Activated T-helper 1 cell treated with anti-CD3 and anti-CD28 coated beads, Interleukin-2, amount 50 U/mL, for 16 hours (primary cell): ENCODE measurements at regions not wholly inside any gene's neighbourhood (a gene's known extent, or its start where the extent isn't known, plus 50 kb on each side); places are given as distances from the start of the nearest gene placed in this dataset.
"Not testable (repeated sequence)": the region's sequence is repeated elsewhere in the genome, so short reads cannot be mapped to it uniquely, and the experiment has no call there.

ENCODE experiments used
- DNase-seq, 2 donors: peaks; one replicate each; pipeline ENCODE4 v3.0.0-alpha.2; 2020; ENCODE audit warnings: low read depth in 1 of 2, low spot score in 1 of 2

GRCh38 chr6:6748001-6748400, 159.5 kb downstream of the LY86 start:
- DNase-seq: no peak

DNA sequence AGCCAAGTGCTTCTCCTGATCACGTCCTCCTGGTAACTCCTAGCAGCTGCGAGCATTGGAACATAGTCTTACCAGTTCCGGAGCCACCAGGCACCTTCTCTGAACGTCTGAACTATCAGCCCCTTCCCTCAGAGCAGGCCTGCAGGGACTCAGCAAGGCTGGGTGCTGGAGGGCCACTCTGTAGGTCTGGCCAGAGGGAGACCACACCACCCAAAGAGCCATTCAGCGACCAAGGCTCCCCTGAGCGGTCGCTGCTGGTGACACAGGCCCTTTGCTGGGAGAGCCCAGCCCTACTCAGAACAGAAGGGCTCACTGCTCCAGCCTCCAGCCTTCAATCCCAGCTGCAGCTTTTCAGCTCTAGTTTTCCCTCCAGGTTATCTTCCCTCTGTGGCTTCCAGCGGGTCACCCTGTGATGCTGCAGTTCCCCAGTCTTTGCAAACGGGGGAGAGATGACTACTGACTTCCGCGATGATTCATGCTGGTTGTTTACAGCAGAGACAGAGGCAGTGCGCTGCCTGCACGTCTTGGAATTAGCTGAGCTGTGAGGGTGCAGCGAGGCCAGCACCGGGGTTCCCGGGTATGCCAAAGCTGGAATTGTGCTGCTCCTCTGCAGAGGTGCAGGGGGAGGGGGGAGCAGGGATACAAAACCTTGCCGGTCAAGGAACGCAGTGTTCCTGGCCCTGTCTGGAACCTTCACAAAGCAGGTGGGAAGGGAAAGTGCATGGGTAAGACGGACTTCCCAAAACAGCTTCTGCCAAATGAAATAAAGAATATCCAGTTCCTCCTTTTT, 161.4 kb downstream of the LY86 start:
- no peak for DNase-seq

DNA sequence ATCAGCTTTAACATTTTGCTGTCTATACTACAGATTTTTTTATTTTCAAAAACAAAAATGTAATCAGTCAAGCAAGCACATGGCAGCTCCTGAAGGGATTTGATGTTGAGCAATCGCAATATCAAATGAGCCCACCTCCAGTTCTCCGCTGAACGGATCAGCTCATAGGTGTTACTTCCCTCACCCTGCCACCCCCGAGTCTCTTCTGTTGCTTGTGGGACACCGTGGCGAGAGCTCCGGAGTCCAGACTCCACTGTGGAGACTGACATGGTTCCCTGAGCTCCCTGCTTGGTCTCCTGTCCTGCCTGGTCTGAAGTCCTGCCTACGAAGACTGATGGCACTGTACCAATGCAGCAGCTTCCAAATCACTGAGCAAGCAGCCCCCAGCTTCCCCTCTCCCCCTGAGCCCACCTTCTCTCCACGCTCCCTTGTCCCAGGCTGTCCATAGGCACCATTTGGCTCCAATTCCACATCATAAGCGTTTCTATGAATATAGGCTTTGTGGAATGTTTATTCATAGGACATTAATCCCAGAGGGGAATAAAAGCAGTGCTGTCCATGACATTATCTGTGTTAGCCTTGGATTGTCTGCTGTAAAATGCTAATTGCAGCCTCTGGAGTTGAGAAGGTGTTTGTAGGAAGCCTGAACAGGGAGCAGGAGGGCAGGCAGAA, 162.2 kb downstream of the LY86 start:
- DNase-seq: no peak

DNA sequence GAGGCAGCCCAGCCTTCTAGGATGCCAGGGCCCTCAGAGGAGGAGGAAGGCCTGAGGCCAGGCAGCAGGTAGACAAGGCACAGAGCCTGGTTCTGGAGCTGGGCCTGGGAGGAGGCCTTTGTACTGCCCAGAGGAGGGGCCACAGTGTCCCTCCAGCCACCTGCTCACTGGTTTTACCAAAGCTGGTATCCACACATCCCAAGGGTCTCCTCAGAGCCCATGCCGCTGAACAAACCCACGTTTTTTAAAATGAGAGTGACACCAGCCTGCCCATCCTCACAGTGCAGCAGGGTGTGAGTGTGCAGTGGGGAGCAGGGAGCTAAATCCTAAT, 162.7 kb downstream of the LY86 start:
- no peak for DNase-seq

GRCh38 chr6:6751619-6752023, 163.1 kb downstream of the LY86 start:
- DNase-seq: no peak

DNA sequence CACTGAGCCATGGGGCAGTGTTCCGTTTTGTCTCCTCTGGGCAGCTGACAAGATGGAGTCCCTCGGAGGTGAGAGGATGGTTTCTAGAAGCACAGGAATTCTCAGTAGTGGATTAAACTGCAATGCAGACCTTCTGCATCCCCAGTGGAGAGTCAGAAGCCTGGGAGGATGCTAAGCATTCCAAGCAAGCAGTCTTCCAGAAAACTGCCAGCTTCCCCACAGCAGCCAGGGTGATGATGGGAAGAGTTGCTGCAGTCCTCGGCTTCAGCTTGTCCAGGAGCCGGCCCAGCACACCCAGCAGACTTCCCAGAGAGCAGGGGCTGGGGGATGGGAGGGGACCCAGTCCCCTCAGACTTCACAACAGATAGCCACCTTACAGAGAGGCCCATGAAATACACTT, 163.6 kb downstream of the LY86 start:
- no peak for DNase-seq

GRCh38 chr6:6753301-6753700, 164.8 kb downstream of the LY86 start:
- DNase-seq: no peak

DNA sequence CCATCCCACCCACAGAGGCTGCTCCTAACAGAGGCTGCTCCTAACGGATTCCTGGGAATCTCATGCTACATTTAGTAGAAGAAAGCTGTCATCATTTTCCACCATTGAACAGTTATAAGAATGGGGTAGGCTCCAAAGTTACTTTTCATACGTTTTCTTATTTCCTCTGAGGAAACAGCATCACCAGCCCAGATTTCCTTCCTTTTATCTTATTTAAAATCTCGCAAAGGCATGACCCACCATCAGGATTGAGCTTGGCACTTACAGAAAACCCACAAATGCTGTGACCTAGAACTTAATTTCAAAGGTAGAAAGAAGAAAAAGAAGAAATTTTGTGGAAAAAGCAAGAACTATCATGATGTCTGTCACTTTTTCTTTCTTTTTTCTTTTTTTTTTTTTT, 168.0 kb downstream of the LY86 start:
- DNase-seq: no peak

- no peak for DNase-seq
Measured at GRCh38 chr6:6758546-6758914, 170.0 kb downstream of the LY86 start.

GRCh38 chr6:6758915-6759654, 170.6 kb downstream of the LY86 start:
- DNase-seq: no peak

DNA sequence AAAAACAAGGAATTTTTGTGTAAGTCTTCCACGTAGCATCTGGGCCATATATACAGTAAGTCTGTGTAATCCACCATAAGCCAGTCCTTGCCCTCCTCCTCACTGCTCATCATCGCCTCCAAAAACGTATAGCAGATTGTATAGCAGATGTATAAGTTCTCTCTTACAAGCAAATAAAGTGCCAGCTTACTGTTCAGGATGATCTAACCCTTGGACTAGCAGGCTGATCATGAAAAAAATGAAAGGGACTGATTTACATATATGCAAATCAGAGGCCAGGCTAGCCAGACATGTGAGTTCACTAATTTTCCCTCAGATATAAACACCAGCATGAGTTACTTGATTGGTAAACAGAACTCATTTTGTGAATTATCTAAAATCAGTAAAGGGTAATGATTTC, 171.5 kb downstream of the LY86 start:
- DNase-seq: no peak

GRCh38 chr6:6762566-6762965, 174.0 kb downstream of the LY86 start:
- DNase-seq: not testable (repeated sequence)

GRCh38 chr6:6764764-6765434, 176.4 kb downstream of the LY86 start:
- no peak for DNase-seq

DNA sequence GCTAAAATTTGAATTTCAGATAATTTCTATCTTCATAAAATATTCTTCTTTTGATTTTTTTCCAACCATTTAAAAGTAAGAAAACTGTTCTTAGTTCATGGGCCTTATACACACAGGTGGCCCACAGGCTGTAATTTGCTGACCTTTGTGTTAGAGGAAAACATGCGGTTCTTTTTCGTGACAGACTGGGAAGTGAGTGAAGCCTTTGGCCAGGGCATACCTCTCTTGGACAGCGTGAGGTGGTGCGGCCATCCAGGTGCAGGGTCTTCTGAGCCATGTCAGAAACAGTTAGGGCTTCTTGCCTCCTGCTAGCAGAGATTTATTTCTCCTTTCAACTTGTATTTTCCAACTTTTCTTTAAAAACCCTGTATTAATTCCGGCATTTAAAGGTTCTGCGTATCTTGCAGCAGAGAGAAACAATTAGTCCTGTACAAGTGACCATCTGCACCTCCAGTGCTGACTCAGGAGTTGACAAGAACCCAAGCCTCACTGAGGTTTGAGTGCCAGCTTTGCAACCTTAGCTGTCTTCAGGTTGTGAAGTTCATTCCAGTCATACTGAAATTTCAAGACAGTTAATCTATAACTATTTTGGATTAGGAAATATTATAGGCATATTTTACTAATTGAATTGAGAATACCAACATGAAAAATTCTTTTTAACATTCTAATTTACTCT, 177.8 kb downstream of the LY86 start:
- DNase-seq: no peak

DNA sequence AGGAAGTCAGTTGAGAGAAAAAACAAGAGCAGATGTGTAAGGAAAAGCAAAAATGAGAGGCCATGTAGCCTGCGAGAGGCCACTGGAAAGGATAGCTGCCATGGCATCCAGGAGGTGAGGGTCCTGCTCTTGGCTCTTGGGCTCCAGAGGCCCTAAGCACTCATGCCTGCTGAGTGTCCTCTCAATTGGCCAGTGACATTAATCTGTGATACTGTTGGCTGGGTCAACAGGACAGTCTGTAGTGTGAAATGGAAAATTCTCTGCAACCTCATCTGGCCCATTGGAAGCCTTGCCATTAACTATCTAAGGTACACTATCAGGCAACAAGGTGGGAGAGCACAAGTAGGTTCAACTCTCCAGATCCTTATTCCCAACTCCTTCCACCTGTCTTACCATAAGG, 180.9 kb downstream of the LY86 start:
- DNase-seq: no peak

DNA sequence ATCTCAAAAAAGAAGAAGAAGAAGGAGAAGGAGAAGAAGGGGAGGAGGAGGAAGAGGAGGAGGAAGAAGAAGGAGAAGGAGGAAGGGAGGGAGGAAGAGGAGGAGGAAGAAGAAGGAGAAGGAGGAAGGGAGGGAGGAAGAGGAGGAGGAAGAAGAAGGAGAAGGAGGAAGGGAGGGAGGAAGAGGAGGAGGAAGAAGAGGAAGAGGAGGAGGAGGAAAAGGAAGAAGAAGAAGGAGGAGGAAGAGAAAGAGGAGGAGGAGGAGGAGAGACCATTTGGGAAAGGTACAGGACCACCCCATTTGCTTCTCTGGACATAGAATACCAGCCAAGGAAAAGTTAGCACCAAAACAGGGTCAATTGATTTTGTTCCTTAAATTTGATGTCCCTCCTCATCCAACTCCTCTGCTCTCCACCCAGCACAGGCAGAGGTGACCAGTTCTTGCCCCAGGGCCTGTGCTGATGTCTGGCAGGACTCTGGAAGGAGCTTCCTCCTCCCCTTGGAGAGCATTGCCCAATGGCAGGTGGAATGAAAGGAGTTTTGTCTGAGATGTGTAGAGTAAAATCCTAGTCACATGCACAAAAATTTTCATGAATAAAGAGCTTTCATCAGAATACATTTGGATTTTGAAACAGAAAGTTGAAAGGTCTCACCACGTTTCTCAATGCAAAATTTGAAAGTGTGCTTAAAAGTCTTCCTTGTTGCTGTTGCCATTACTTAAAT, 182.9 kb downstream of the LY86 start:
- no peak for DNase-seq

DNA sequence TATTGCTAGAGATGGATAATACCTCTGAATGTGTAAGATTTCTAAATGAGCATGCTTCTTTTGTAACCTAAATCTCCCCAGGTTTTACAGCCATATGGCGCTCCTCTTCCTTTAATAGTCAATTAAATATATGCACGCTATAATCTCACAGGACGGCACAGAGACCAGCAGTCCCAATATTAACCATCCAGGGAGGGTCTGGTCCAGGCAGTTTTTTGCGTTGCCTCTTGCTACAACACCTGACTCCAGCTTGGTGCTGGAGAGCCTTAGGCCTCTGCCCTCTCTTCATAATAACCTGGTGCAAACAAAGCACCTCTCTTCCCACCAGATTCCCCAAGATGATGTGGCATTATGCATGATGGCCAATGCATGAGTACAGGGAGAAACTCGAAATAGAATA, 183.4 kb downstream of the LY86 start:
- no peak for DNase-seq

DNA sequence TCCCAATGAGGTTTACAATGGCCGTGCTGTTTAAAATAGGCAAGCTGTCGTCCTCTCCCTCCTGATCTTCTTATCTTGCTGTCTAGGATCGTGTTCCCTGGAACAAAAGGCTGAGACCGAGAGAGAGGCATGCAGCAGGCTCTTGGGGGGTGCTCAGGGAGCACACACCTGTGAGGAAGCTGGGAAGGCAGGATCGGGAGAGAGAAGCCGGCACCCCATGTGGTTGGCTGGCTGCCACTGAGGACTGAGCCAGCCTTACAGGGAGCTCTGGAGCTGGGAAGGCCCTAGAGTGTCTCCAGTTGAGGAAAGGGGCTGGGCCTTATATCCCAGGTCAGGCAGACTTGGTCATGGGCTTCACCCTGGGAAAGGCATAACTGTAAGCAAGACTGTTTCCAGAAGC, 184.2 kb downstream of the LY86 start:
- DNase-seq: no peak

- DNase-seq: no peak
Measured at GRCh38 chr6:6775074-6775473, 186.6 kb downstream of the LY86 start.

DNA sequence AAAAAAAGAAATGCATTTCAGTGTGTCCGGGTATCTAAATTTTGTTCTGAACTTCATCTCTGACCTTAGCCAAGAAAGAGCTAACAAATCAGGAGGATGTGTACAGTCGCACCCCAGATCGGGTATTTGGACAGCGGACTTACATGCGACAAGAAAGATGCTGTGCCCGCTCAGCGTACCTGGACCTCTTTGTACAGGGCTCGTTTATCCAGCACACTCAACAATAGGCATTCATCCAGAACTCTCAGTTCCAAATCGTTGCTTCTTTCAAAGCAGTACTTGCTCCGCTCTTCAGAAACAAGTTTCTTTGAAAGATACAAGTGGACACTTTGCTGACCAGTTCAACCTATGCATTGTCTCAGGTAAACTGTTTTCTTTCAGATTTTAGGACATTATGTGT, 191.7 kb downstream of the LY86 start:
- DNase-seq: no peak
